GM04503 (cell line): ENCODE measurements at regions not wholly inside any gene's neighbourhood (a gene's known extent, or its start where the extent isn't known, plus 50 kb on each side); places are given as distances from the start of the nearest gene placed in this dataset.

Experiments
- DNase-seq: peaks from one replicate; pipeline ENCODE4 v3.0.0-alpha.2; 2012; ENCODE audit warnings: low read depth

DNA sequence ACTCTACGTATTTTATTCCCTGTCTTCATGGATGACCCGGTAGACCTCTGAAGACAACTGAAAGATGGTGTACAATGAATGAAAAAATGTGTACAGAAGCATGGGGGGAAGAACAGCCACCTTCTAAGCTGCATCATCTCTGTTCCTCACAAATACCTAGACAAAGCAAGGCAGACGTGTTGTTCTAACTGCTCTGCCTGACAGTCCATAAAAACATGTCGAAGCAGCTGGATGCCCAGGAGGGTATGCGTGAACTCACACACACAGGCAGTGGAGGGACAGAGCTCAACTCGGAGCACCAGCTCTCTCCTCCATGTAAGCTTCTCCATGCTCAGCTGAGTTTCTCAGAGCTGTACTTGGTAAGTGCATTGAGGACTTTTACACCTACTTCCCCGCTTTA, 327.4 kb downstream of the CTTN start:
- DNase-seq, result no peak

DNA sequence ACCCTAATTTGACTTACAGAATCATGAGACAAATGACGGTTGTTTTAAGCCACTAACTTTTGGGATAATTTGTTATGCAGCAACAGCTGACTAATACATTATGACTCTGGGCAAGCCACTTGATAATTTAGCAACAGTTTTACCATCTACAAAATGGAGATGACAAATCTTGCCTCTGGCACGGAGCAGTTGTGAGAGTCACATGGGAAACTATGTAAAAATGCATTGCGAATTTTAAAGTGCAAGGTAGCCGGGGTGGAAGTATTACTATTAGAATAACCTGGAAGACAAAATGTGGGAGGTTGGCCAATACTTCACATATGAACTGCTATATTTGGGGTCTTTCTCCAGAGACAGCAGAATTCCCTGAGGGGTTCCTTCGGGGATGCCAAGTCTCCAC, 328.7 kb downstream of the CTTN start:
- DNase-seq, result no peak

DNA sequence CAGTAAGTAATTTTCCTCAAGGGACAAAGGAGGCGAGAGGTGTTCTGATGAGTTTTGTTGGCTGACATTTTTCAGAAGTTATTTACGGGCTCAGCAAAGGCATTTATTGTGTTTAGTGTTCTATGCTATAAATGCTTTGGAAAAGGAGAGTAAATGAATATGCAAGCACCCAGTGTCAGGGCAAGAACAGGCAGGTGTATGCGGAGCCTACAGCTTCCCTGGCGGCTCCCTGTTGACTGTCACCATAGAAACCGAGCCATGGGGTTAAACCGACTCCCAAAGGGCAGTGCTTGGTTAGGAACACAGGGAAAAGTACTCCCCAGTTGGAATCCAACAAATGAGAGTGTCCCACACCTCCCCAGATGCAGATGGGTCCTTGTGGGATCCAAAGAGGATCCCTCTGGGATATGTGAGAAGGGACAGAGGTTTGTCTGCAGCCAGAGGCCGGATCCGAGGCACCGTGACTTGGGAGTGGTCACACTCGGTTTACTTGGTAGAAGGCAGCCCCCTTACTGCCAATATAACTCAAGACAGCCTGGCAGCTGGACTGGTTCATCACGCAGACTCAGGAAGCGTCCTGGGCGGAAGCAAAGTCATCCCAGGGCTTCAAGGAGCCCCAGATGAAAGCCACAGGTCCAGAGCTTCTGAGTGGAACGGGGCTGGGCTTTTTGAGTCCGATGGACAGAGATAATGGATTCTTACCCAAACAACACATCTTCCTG, 329.7 kb downstream of the CTTN start:
- no peak for DNase-seq

DNA sequence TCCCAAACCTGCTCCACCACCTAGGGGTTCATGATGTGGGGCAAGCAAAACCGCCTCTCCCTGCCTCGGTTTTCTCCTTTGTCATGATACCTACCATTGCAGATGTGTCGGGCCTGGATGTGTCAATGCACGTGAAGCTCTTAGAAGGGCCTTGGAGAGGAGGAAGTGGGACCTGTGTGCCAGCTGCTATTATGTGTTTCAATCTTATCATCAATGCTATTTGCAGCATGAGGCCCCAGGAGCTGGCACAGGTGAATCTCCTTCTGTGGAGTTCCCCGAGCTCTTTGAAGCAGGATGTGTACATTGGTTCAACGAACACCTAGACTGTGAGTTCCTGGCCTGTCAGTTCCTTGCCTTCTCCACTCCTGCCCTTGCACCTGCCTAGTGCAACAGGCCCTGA, 331.6 kb downstream of the CTTN start:
- no peak for DNase-seq

DNA sequence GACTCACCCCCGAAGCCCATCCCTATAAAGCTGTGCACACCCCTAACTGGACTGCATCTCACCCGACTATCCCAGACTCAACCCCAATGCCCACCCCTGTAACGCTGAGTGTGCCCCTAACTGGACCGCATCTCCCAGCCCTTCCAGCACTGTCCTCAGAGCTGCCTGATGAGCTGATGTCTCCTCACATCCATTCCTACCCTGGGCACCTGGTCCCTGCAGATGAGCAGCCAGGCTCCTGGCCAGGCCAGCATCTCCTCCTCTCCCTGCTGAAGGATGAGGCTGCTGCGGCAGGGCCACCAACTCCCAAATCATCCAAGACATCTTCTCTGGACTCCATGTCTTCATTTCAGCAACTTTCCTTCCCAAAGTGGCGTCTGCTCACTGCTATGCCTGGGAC, 332.1 kb downstream of the CTTN start:
- no peak for DNase-seq

DNA sequence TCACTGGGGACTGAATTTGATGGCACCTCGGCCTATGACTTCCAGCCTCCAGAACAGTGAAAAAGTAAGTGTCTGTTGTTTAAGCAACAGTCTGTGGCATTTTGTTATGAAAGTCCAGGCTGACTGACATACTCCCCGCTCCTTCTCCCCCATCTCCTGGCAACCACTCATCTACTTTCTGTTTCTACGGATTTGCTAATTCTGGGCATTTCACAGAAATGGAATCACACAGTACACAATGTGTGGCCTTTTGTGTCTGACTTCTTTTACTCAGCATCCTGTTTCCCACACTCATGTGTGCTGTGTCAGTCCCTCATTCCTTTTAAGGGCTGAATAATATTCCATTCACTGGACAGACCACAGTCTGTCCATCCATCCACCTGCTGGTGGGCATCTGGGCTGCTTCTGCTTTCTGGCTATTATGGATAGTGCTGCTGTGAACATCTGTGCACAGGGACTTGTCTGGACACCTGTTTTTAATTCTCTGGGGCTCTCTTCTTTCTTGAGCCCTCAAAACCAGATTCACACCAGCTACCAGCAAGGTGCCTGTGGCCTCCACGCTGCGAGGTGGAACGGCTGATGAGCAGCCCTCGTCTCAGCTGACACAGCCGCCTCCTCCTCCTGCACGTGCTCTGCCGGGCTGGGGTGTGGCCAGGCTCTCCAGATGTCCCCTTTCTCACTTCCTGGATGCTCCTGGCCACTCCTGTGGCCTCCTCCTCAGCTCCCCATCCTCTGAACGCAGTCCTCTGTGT, 333.1 kb downstream of the CTTN start:
- DNase-seq, result no peak

DNA sequence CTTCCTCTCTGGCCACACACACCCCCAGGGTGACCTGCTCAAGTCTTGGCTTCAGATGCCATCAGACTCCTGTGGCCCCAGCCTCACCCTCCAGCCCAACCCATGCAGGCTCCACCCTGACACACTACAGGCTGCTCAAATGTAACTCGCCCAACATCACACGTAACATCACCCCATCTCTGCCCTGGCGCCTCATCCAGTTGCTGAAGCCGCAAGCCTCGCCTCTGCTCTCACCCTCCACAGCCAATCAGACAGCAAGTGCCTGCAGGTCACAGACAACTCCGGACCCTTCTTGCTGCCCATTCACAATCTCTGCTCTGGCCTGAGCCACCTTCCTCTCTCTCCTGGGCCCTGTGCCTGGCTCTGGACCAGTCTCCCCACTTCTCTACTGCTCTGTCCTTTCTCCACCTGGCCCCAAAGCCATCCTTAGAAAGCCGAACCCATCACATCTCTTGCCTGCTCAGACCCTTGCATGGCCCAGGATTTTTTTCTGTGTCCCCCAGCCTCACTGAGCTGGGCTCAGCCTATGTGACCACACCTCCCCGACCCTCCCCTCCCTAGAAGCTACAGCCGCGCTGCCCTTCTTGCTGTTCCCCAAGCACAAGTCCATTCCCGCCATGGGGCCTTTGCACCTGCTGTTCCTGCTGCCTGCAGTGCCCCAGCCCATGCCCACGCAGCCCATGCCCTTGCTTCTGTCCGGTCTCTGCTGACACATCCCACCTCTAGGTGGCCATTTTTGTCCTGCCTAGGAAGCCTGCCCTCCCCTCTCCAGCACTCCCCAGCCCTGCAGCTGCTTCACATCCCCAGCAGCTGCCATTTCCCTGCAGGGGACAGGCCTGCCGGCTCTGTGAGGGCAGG, 333.9 kb downstream of the CTTN start:
- no peak for DNase-seq

DNA sequence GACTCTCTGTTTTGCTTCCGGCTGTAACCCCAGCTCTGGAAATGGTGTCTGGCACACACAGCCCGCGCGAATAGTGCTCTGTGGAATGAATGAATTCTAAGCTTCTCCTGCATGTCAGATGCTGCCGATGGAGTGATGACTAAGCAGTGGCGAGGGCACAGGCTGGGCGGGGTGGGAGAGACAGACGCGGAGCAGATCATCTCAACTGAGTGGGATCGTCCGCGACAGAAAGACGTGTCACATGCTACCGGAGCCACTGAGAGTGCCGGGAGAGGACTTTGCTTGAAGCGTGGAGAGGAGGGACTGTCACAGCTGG, 334.5 kb downstream of the CTTN start:
- DNase-seq, result no peak

DNA sequence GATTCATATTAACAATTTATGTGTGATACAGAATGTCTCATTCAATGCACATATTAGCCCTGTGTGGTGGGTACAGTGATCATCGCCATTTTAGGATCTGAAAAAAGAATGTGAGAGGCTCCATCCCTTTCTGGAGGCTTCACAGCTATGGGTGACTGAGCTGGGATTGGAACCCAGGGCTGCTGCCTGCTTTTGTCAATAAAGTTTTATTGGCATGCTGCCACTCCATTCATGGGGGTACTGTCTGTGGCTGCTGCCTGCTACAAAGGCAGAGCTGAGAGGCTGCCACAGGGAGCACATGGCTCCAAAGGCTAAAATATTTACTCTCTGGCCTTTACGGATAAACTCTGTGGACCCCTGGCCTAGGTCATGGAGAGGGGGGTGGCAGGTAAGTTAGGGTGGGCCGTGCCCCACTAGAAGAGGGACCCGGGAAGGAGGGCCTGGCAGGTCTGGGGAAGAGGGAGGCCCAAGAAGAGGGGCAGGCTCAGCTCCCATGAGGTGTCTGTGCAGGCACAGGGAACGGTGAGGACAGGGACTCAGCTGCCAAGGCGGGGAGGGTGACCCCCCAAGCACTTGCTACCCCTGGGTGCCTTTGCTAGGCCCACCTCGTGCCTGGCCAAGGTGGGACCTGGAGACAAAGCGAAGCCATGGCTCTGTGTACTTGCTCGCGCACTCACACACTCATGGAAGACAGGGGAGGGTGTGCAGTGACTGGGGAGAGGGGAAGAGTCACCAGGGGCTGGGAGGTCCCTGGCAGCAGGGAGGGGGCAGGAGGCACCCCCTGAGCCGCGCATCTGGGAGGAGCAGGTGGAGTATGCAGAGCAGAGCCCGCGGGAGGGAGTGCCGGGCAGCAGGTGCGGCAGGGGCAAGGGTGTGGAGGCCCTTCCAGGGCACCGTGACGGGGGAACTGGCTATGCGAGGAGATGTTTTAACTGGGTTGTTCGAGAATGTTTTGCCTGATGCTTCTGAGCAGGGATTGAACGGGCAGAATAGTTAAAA, 335.3 kb downstream of the CTTN start:
- no peak for DNase-seq

DNA sequence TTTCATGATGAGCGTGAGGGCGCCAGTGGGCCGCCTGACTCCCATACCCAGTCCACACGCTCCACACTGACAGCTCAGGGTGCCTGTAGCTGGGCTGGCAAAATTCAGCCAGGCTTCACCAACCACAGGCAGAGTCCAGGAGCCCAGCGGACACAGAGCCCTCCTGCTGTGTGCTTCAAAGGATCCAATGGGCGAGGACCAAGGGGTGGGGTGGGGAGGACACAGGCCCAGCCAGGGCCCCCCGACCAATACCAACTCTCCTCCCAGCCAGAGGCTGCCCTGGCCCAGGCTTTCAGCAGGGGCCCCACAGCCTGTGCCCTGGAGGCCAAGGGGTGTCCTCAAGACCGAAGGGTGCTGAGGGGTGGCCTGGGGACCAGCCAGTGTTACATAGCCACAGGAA, 336.1 kb downstream of the CTTN start:
- no peak for DNase-seq

DNA sequence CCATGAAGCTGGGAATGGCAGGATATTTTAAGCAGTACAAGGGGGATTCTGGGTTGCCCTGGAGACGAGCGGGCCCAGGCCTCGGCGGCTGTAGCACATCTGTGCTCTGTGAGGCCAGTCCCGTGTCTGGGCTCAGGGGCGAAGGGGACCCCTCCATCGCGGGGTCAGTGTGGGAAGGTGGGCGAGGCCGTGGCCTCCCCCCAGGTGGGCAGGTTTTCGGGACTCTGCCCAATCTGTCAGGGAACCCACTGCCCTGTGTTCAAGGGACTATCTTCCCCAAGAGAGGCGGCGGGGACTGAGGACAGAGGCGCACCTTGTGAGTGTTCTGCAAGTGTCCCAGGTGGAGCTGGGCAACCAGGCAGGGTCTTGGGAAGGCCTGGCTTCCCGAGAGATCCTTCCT, 336.6 kb downstream of the CTTN start:
- DNase-seq, result no peak

DNA sequence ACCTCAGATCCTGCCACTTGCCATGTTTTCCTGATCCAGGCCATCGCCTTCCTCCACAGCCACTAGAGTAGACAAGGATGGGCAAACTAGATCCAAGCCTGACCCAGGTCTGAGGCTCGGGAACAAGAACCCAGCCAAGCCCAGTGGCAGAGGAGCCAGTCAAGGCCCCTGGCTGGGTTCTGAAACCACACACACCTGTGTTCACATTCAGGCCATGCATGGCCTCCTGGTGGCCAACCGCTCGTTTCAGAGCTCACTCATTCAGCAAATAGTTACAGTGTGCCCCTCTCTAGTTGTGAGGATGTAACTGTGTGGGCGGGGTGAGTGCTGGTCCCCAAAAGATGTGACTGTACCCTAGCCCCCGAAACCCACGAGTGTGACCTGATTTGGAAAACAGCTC, 337.6 kb downstream of the CTTN start:
- no peak for DNase-seq

DNA sequence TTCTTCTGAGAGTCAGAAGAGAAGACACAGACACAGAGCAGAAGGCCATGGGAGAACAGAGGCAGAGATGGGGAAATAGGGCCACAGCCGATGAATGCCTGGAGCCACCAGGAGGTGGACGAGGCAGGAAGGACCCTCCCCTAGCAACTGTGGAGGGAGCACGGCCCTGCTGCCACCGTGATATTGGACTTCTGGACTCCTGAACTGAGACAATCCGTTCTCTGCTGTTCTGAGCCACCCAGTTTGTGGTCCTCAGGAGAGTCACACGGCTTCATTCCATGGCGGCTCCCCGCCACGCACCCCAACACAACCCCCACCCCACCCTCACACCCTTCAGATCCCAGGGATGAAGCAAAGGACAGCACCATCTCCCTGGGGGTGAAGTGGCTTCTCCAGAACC, 338.1 kb downstream of the CTTN start:
- DNase-seq, result no peak

DNA sequence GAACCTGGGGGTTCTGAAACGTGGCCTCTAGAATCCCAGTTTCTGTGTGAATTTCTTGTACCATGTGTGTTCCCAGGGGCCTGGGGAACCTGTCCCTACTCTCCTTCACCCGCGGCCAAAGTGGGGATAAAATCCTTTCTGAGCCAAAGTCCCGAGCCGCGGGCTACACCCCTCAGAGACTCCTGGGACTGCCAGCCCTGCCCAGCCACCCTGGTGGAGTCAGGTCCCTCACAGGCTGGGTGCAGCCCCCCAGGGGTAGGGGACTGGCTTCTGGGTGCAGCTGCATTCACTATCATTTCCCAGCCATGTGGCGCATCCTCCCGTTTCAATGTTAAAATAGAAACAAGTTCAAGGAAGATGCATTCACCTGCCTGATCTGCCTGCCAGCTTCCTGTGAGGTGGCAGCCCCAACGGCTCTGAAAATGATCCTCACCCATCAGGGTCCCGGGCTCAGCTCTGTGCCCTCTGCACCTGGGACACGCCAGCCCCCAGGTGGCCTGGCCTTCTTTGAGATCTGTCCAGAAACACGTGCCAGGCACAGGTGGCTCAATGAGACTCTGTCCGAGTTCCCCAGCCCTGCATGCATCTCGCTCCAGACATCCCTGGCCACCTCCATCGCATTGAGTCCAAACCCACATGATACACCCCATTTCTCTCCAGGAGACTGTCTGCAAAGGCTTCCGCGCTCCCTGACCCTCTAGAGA, 338.8 kb downstream of the CTTN start:
- DNase-seq, result no peak

DNA sequence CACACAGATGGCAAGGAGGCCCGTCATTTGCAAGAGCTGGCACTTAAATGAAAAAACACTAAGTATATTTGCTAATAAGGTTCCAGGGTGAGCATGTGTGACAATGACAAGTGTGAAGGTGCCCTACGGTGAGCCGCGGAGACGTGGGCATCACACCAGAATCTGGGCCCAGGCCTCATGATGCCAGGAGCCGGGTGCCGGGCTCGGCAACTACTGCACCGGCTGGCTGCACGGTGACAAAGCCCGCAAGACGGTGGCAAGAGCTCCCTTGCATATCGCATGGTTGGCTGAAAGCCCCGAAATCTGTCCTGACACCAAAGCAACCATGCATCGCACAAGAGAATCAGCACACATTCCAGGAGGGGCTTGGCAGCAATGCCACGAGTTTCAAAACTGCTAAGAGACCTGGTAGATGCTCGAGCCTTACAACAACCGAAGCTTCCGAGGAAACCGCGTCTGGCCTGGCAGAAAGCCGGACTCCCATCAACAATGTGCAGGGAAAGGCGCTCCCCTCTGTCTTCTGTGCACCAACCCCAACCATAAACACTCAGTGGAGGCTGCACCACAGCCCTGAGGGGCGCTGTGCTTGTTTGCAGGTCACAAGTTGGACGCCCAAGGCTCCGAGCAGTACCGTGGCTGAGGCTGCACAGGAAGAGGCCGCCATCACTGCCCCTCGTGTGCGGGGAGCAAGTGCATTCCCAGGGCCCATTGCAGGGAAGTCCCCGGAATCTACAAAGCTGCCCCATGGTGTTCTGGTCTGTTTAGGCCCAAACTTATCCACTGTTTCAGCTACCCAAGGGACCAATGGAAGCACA, 339.7 kb downstream of the CTTN start:
- no peak for DNase-seq

DNA sequence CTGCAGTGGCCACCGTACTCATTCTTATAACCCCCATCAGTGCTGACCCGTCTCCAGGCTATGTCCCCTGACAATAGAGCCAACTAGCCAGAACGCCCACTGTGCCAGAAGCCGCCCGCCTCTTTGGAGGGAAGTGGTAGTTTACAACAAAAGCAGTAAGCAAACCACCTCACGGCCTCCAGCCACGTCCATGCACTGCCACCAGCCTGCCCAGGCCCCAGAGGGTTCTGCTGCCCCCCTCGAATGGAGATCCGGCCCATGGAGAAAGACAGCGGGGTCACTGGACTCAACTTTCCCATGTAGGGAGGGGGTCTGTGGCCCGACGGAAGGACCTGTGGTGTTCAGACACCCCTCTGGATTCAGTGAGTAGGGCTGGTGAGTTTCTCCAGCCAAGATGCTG, 340.3 kb downstream of the CTTN start:
- no peak for DNase-seq

DNA sequence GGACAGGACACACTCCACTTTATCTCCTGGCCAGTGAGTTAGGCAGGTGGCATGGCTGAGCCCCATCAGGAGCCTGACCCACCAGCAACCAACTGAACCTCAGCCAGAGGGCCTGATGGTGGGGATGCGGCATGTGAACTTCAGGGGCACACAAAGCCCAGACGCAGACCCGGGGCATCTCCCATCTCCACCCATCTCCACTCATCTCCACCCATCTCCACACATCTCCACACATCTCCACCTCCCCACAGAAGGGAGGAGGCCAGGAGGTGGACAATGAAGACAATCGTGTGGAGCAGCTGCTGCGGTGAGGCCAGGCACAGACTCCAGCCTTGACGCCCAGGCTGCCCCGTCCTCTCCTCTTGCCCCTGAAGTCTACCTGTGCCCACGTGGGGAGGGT, 340.8 kb downstream of the CTTN start:
- DNase-seq, result no peak

DNA sequence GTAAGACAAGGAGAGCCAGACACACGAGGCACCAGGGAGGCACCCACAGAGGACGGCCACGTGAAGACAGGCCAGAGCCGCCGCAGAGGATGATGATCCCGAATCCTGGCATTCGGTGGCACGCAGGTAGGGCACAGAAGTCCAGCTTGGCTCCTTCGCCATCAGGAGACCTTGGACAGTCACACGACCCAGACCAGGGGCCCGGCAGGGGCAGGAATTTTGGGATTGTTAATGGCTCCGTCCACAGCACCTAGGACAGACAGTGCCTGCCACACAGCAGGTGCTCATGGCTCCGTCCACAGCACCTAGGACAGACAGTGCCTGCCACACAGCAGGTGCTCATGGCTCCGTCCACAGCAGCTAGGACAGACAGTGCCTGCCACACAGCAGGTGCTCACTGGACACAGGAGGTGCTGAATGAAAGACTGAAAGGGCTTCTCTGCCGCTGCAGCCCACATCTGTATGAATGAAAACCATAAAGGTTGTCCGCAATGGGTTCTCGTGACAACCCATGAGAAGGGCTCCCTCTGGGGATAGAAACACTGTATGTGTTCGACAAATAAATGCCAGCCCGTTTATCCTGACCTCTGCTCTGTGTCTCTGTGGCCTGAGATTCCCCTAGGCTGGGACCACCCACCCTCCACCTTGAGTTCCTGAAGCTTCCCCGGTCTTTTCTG, 341.6 kb downstream of the CTTN start:
- no peak for DNase-seq

DNA sequence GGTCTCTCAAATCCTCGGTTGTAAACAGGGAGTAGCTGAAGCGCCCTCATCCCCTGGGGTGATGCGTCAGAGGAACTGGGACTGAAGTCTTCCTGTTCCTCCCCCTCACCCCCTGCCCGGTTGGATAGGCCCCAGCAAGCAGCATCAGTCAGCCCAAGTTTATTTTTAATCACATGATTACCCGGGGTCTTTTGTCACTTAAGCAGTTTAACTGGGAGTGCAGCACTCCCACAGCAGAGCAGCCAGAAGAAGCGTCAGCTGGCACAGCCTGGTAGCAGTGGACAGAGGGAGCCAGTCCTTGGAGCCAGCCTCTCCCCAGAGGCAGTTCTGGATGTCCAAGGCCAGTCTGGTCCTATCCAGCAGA, 342.1 kb downstream of the CTTN start:
- DNase-seq, result no peak

DNA sequence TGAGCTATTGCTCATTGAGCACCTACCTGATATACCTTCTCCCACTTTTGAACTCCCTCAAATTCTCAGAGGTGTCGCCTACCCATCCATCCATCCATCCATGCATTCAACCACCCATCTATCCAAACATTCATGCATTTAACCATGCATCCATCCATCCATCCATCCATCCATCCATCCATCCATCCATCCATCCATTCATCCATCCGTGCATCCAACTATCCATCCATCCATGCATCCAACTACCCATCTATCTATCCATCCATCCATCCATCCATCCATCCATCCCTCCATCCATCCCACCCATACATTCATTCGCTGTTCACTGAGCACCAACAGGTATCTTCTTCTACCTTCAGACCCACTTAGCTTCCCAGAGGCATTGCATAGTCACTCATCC, 342.8 kb downstream of the CTTN start:
- DNase-seq, result no peak
